NB4 (cell line): ENCODE measurements at regions not wholly inside any gene's neighbourhood (a gene's known extent, or its start where the extent isn't known, plus 50 kb on each side); places are given as distances from the start of the nearest gene placed in this dataset.

Source experiments
- DNase-seq: peaks from one replicate; pipeline ENCODE4 v3.0.0; 2010; ENCODE audit warnings: low read depth
- H3K4me3 ChIP-seq: one replicate; pipeline ENCODE4 v1.5.1; 2011; ENCODE audit warnings: mild to moderate bottlenecking, low read depth, low read length, moderate library complexity
- MAX ChIP-seq: IDR thresholded peaks from 2 replicates; pipeline ENCODE4 v1.6.1; 2011; ENCODE audit warnings: low read depth, low read length
- MYC ChIP-seq: IDR thresholded peaks from 2 replicates; pipeline ENCODE4 v1.6.1; 2011; ENCODE audit warnings: low read depth, low read length
- POLR2A ChIP-seq: IDR thresholded peaks from 2 replicates; pipeline ENCODE4 v1.6.1; 2011; ENCODE audit warnings: mild to moderate bottlenecking; ENCODE audit not compliant: insufficient read length; ENCODE audit errors: extremely low read depth
- TF ChIP-seq, protein P1 (sequence below): IDR thresholded peaks from one replicate; pipeline ENCODE4 v1.5.1; 2012; ENCODE audit warnings: low read depth, low read length

- no peak for DNase-seq
- no peak overlapping the region for H3K4me3 ChIP-seq
- TF ChIP-seq MYC = no peak
Measured at GRCh38 chr4:170748975-170749374, 659.2 kb upstream of the AADAT start.

DNA sequence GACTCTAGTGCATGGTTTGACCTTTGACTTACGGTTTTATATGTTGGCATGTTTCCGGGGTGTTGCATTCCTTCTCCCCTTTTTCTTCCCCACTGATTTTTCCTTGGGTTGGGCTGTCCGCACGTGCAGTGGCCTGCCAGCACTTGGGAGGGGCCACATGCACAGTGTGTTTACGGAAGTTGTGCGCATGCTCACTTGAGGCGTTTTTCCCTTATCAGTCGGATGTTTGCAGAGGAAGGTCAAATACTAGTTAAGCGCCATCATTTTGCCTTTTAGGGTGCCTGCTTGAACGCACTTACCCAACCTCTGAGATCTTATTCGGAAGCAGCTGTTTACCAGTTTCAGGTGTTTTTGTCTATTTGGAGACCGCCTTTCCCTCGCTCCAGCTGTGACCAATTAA, 653.9 kb upstream of the AADAT start:
- TF ChIP-seq POLR2A (no peak), MYC (no peak), MAX (no peak)
- TF ChIP-seq, protein P1, sequence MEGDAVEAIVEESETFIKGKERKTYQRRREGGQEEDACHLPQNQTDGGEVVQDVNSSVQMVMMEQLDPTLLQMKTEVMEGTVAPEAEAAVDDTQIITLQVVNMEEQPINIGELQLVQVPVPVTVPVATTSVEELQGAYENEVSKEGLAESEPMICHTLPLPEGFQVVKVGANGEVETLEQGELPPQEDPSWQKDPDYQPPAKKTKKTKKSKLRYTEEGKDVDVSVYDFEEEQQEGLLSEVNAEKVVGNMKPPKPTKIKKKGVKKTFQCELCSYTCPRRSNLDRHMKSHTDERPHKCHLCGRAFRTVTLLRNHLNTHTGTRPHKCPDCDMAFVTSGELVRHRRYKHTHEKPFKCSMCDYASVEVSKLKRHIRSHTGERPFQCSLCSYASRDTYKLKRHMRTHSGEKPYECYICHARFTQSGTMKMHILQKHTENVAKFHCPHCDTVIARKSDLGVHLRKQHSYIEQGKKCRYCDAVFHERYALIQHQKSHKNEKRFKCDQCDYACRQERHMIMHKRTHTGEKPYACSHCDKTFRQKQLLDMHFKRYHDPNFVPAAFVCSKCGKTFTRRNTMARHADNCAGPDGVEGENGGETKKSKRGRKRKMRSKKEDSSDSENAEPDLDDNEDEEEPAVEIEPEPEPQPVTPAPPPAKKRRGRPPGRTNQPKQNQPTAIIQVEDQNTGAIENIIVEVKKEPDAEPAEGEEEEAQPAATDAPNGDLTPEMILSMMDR = no peak
- DNase-seq = no peak

DNA sequence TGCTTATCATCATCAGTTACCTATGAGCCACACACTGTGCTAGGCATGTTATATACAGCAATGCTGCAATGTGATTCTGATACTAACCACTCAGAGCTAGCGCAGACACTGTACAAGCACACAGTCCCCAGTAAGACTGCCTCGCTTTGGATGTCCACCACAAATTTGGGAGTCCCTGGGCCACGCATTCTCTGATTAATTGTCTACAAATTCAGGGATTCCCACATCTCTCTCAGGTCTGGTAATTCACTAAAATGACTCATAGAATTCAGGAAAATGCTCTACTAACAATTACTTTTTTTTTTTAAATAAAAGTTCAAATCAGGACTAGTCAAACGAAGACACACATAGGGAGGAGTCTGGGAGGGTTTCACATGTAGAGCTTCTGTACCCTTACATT, 652.1 kb upstream of the AADAT start:
- TF ChIP-seq MAX = no peak
- TF ChIP-seq POLR2A = no peak
- TF ChIP-seq MYC = no peak
- TF ChIP-seq, protein P1 = no peak
- H3K4me3 ChIP-seq = no peak overlapping the region
- DNase-seq = no peak

More for the DNA sequence above, 653.9 kb upstream of the AADAT start:
- no peak overlapping the region for H3K4me3 ChIP-seq

DNA sequence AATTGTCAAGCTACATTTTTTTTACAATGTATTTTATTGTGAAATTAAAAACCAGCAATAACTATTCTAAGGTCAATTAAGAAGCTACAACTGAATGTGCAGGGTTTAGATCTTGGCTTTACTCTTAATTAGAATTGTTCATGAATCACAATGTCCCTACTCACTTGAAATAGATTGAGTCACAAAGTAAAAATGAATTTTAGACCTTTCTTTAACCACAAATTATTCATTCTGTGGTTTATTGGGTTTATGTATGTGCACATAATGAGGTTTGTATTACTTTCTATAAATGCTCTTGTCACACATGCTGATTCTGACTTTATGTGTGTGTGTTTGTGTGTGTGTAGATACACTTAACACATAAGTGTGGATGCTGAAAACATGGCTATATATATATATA, 647.0 kb upstream of the AADAT start:
- TF ChIP-seq POLR2A = no peak
- no peak for TF ChIP-seq MYC
- no peak for TF ChIP-seq MAX
- TF ChIP-seq, protein P1 = no peak
- DNase-seq = no peak
- H3K4me3 ChIP-seq = no peak overlapping the region

DNA sequence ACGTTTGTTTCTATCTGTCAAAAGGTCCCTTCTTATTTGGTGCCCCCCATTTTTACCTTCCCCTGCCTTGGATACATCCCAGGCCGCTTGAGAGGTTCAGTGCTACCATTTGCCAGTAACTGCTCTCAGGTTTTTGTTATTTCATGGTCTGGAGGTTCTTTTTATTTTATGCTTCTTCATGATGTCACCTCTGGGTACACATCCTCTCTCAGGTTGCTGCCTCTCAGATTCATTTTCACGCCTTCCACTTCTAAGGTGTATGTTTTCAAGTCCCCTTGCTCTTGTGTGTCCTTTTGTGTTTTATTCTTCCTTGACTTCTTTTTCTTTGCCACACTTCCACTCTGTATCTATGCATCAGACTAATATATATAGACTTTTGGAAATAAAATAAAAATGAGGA, 640.1 kb upstream of the AADAT start:
- DNase-seq = no peak
- no peak overlapping the region for H3K4me3 ChIP-seq
- no peak for TF ChIP-seq MYC
- TF ChIP-seq, protein P1 = no peak
- no peak for TF ChIP-seq MAX
- no peak for TF ChIP-seq POLR2A

DNA sequence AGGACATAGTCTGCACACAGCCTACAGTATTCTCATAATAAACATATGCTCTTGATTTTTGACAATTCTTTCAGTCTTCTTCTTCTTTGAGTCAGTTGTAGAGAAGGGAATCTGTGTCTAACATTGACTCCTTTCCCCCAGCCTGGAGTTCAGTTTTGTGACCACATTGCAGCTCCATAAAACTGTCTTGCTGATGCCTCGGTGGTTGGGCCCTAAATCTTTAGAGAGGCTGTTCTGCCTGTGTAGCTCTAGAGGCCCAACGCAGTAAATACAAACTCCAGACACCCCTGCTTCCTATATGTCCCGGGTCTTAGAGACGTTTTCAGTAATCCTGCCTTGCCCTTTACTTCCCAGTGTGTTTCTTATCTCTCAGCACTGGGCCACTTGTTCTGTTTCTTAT, 639.5 kb upstream of the AADAT start:
- DNase-seq = no peak
- H3K4me3 ChIP-seq = no peak overlapping the region
- TF ChIP-seq MYC (no peak), MAX (no peak), POLR2A (no peak)
- TF ChIP-seq, protein P1 = no peak
